Bronchial epithelial cell (primary cell): ENCODE measurements at regions not wholly inside any gene's neighbourhood (a gene's known extent, or its start where the extent isn't known, plus 50 kb on each side); places are given as distances from the start of the nearest gene placed in this dataset.
A peak's percentile ranks its signal among the peaks of the same experiment; 100 is the strongest.

Experiments used
- DNase-seq: peaks from one replicate; pipeline ENCODE4 v3.0.0-alpha.2; 2010; ENCODE audit warnings: low read depth
- FAIRE-seq: peaks from 2 replicates; lab custom pipeline; 2011; peaks lifted over from hg19 to GRCh38; lab: Jason Lieb, UNC
- H3K27me3 ChIP-seq: 2 replicates; pipeline ENCODE4 v1.5.1; 2011; ENCODE audit warnings: low read length; ENCODE audit not compliant: control insufficient read depth, insufficient read depth
- H3K36me3 ChIP-seq: 2 replicates; pipeline ENCODE4 v1.5.1; 2011; ENCODE audit warnings: low read length; ENCODE audit not compliant: control insufficient read depth, insufficient read depth
- H3K4me3 ChIP-seq: 2 replicates; pipeline ENCODE4 v1.5.1; 2011; ENCODE audit warnings: mild to moderate bottlenecking, low read depth, low read length, control low read depth
- CTCF ChIP-seq: IDR thresholded peaks from 2 replicates; pipeline ENCODE4 v1.5.1; 2011; ENCODE audit warnings: mild to moderate bottlenecking, moderate library complexity, low read length, control low read depth, inconsistent platforms; ENCODE audit not compliant: insufficient read depth, severe bottlenecking

GRCh38 chr3:118447339-118447738, 587.3 kb downstream of the IGSF11 start:
- no peak for FAIRE-seq

GRCh38 chr3:118466795-118467330, 567.8 kb downstream of the IGSF11 start:
- no peak for DNase-seq

More at GRCh38 chr3:118447339-118447738, 587.3 kb downstream of the IGSF11 start:
- no peak for TF ChIP-seq CTCF
- H3K27me3 ChIP-seq, result no peaks in the 10 kb centered on the region
- no peaks in the 10 kb centered on the region for H3K36me3 ChIP-seq
- H3K4me3 ChIP-seq, result no peak overlapping the region
- DNase-seq, result no peak

GRCh38 chr3:118468801-118469200, 565.8 kb downstream of the IGSF11 start:
- no peaks in the 10 kb centered on the region for H3K27me3 ChIP-seq
- H3K4me3 ChIP-seq, result no peak overlapping the region
- no peaks in the 10 kb centered on the region for H3K36me3 ChIP-seq
- no peak for FAIRE-seq
- DNase-seq, result no peak
- no peak for TF ChIP-seq CTCF

More at GRCh38 chr3:118466795-118467330, 567.8 kb downstream of the IGSF11 start:
- Histone ChIP-seq H3K4me3 (no peak overlapping the region), H3K36me3 (no peaks in the 10 kb centered on the region), H3K27me3 (no peaks in the 10 kb centered on the region)
- FAIRE-seq, result no peak
- no peak for TF ChIP-seq CTCF

GRCh38 chr3:118472586-118472985, 562.1 kb downstream of the IGSF11 start:
- Histone ChIP-seq H3K27me3 (no peaks in the 10 kb centered on the region), H3K4me3 (no peak overlapping the region), H3K36me3 (no peaks in the 10 kb centered on the region)
- DNase-seq, result peak; percentile 88
- FAIRE-seq, result no peak
- TF ChIP-seq CTCF, result no peak

DNA sequence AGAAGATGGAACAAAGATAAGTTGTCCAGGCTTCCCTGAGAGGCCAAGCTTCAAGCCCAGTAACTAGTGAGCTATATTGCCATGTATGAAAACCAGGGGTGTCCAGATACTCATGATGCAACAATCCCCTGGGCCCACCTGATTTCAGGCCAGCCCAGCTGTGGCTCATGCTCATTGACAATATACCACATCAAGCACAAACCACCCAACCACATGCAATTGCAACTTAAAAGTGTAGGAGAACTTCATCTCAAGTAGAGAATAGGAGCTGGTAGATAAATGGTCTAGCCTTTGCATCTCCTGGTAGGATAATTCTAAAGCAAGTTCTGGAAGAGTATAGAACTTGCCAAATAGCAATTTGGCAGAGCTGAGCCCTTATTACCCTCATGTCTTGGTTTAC, 561.3 kb downstream of the IGSF11 start:
- DNase-seq (no peak), FAIRE-seq (no peak)
- Histone ChIP-seq H3K4me3 (no peak overlapping the region), H3K36me3 (no peaks in the 10 kb centered on the region), H3K27me3 (no peaks in the 10 kb centered on the region)
- no peak for TF ChIP-seq CTCF
